Kasumi-1 (cell line): ENCODE measurements at regions not wholly inside any gene's neighbourhood (a gene's known extent, or its start where the extent isn't known, plus 50 kb on each side); places are given as distances from the start of the nearest gene placed in this dataset.

Experiments used
- DNase-seq, 2 experiments: peaks; one replicate each; lab custom pipeline; 2025; lab: John Stamatoyannopoulos, UW

DNA sequence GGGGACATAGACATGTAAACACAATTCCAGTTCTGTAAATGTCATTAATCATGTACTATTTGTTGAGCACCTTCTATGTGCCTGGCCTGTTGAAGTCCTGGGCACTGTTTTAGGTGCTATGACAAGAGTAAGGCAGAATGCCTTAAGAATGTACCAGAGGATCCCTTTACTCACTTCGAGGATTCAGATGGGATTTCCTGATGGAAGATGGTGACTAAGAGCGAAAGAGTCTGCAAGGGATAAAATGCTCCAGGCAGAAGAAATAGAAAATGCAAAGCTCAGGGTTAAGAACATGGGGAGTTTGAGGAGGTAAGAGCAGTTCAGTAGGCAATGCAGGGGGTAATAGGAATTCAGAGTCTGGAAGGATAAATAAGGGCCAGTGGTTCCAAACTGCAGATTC is 671.3 kb upstream of the TBX3 start:
- no peak for DNase-seq

DNA sequence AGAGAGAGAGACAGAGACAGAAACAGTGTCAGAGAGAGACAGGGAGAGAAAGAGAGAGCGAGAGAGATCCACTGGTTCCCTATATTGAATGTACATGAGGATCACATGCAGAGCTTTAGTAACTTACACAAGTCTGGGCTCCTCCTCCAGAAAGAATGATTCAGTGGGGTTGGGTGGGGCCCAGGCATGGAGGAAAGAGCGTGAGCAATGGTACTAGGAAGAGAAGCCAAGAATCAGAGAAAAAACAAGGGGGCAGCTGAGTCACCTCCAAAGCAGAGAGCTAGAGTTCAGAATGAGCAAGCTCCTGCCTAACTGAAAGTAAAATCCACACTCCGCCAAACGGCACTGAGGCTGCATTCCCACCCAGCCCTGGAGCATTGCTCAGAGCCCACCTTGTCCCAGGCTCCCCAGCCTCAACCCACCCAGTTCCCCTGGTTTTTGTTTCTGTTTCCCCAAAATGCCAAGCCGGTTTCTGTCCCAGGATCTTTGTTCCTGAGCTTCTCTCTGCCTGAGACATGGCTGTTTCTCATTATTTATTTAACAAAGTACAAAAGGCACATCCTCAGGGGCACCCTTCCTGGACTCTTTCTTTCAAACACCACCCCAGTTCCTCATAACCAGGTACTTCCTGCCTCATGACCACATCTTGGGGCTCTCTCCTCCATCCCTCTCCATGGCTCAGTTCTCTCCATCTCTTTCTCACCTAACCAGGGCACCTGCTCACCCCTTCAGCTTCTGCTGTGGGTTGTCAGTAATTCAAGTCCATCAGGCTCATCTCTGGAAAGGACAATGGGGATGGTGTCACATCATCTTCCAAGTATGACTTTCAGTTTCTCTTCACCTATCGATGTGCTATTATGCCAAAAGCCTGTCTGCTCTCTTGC is 670.3 kb upstream of the TBX3 start:
- DNase-seq, result no peak

DNA sequence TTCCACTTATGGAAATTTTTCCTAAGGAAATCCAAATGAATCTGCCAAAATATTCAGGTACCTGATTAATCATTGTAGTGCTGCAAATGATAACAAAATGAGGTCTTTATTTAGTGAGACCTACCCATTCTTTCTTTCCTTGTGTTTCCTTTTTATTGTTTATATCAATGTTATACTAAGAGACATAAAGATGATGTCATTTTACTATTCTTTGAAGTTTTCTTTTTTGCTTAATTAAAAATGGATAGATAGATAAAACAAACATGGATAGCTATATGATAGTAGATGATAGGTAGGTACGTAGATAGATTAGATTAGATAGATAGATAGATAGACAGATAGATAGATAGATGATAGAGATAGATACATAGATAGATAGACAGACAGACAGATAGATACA is 669.5 kb upstream of the TBX3 start:
- no peak for DNase-seq

DNA sequence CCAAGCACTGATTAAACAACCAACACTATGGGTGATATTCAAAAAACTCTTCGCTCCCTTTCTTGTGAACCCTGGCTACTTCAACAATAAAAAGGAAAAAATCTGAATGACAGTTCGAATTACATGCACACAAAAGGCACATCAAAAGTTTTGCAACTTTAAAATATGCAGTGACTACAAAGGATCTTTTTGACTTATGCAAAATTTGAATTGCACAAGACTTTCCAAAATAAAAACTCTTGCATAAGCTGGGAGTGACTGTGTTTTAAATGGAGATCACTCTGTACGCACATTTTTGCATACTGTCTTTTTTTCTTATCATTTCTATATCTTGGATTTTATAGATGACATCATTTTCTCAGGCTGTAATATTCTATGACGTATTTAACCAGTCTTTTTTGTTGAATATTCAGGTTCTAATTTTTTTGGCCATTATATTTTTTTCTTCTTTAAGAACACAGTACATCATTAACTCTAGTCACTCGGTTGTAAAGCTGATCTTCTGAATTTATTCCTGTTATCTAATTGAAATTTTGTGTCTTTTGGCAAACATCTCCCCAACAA is 667.6 kb upstream of the TBX3 start:
- no peak for DNase-seq

DNA sequence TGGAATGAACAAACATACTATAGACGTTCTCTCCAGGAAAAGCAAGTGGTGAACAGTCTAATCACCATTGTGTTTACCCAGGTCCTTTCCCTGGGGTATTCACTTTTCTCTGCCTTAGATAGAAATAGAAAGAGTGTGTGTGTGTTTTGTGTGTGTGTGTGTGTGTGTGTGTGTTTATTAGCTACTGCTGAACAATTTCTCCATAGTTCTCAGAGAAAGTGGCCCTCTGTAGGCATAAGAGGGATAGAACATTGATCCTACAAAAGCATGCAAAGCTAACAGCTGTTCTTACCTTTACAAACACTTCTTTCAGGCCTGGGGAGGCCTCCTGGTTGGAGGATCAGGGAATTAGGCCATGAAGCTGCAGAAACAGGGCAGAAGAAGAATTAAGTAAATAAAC is 665.7 kb upstream of the TBX3 start:
- DNase-seq, result no peak

DNA sequence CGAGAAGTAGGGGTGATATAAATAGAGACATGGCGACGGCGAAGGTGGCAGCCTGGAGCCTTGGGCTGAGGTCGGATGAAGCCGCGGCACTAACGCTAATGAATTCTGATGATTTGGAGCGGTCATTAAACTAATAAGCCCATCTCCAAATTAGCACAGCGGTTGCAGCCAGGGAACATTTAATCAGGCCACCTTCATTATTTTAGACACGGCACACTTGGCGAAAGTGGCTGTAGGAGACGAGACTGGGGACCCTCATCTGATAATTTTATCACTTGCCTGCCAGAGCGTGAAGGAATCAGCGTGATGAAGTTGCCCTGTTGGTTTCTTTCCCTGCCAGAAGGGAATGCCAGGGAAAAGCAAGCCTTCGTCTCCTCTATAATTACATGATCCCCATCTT is 664.3 kb upstream of the TBX3 start:
- no peak for DNase-seq

DNA sequence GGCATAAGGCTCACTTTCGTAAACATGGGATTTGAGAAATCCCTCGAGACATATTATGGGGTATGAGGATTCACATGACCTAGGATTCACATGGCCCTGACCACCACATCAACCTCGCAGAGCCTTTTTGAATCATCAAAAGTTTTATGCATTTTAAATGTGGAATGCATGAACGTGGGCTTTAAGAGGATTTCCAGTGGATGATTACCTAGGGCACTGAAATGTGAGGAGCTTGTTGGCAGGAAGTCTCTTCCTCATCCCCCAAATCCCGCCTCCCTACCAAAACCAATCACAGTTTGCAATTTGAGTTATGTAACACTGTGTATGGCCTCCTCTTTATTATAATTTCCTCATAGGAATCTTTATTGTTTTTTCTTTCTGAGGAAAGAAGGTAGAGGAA is 659.6 kb upstream of the TBX3 start:
- no peak for DNase-seq

DNA sequence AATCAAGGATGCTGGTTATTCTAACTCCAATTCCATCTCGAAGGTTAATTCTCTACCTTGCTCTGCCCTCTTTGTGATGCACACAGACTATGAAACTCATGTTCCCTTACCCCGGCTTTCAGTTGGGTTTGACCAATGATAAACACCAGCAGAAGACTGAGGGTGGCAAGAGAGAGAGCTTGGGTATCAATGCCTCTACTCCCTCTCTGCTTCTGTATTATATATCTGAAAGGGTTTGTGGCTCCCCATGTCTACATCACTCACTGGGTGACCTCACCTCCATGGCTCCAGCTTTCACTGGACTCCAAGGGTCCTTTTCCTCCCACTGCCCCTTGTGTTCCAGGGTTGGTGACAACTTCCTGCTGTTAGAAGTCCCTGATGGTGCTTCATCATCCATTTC is 659.0 kb upstream of the TBX3 start:
- DNase-seq, result no peak

DNA sequence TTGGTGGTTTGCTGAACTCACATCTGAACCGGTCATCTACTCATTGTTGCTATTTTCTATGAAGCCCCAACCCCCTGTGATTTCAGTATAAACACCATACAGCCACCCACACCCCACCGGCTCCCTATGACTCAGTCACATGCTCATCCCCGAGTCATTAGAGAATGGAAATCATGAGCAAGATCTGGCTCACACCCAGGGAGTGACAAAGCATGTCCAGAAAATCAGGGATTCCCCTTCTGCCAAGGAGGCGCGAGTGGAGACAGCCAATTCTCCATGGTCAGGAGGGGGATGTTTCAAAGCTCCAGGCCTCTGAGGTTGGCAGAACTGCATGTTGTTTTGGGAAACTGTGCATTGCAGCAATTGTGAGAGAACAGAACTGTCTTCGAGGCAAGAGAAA is 657.5 kb upstream of the TBX3 start:
- no peak for DNase-seq

DNA sequence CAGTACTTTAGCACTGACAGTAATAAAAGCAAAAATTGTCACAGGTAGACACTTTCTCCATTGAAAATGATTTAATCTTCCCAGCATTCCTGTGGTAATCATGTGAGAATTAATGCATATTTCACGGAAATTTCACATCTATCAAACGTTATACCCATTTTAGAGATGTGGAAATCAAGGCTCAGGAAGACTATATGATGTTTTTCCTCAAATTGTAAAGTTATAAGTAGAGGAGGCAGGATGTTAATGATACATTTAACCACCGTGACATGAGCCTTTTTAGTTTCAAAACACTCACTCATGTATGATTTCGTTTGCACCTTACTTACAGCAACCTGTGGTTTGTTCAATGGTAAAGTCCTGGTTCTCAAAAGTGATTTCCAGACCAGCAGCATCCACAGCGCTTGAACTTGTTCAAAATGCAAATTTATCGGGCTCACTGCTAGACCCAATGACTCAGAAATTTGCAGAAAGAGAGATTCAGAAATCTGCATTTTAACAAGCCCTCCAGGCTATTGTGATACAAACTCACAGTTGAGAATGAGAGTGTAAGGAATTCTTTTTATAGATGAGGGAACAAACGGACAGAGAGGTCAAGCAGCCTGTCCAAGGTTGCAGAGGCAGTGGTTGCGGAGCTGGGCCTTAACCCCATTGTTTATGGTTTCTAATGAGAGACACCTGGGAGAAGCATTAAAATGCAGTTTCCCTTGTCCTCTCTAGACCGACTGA is 654.8 kb upstream of the TBX3 start:
- DNase-seq, result no peak

DNA sequence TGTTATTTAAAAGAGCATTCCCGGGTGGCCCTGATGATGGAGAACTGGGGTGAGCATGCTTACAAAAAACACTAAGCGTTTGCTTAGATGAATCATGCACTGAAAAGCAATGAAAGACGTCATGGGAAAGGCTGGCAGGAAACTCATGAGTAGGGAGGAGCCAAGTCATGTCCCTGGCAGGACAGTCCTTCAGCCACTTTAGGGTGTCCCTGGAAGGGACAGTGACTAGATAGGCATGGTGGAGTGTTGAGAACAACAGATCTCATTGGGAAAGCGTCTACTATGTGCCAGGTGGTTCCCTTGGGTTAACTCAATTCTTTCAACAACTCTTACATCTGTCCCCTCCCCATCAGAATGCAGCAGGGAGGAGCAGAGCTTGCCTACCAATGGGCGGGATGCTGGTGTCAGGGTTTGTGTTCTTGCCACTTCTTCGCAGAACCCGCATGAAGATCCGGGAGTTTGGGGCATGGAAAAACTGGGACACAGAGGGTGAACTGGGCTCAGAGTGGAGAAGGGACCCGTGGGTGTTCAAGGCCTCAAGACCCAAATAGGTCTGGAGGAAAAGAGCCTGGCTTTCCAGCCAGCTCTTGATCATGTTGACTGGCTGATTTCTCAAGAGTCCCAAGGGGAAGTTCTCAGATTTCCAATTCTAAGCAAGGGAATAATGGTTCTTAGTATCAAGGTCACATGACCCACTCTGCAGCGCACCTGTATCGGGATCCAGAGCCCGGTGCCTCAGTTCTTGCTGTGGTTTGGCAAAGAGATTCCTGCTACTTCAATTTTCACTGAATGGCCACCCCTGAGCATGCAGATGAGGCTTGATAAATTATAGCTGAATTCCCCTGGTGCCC is 653.9 kb upstream of the TBX3 start:
- no peak for DNase-seq

DNA sequence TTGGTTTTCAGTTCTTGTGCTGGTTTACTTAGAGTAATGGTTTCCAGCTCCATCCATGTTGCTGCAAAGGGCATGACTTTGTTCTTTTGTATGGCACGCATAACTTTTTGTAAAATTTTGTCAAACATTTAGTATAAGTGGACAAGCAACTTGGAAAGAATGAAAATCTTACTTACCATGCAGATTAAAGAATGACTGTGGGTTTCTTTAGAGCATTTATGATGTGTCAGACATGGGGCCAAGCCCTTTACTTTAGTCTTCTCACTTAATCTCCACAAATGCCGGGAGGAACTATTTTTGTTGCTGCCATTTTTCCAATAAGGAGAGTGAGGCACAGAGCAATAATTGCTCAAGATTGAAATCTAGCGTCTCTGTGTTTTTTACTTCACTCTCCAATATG is 652.5 kb upstream of the TBX3 start:
- DNase-seq, result no peak

DNA sequence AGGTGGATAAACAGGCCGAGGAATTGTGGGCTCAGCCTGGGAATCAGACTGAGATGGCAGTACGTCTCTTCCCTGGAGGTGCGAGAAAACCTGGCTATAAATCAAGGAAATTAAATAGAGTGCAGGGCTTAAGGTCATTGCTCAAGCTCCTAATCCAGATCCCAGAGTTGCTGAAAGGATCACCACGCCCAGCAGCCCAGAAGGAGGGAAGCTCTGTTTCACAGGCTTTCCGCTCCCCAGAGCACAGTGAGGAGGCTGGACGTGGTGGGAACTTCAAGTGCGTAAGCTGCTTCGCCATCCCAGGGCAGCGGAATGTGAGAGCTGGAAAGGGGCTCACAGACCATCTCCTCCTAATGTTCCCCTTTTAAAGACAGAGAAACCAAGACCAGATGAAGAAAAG is 651.6 kb upstream of the TBX3 start:
- no peak for DNase-seq

DNA sequence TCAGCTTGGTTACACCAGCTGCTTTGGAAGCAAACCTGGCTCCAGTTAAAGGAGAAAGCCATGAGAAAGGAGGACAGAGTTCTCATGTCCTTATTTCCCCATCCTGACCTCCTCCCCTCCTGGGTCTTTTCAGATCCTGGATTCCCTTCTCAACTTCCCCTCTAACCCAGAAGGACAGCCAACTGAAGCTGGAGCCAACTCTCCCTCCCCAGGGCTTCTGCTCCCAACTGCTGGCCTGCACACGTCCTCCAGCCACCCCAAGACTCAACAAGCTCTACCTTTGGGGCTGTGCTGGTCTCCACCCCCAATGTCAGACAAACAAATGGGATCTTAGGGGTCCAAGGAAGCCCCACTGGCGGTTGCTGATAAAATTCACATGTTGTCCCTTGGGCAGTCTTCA is 651.1 kb upstream of the TBX3 start:
- DNase-seq, result no peak

DNA sequence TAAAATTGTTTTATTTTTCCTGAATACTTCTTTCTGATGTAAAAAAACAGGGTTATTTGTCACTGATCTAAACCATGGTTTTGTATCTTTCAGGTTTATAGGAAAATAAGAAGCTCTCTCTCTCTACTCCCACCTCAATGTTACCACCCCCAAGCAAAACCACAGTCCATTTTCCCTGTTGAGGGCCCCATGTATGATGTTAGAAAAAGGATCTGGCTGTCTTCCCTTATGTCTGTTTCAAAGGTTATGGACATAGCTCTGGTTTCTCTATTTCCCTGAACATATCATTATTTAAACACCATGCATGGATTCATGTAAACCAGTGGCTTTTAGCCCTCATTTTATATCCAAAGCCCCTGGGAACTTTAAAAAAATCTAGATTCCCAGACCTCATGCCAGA is 649.0 kb upstream of the TBX3 start:
- DNase-seq, result no peak

DNA sequence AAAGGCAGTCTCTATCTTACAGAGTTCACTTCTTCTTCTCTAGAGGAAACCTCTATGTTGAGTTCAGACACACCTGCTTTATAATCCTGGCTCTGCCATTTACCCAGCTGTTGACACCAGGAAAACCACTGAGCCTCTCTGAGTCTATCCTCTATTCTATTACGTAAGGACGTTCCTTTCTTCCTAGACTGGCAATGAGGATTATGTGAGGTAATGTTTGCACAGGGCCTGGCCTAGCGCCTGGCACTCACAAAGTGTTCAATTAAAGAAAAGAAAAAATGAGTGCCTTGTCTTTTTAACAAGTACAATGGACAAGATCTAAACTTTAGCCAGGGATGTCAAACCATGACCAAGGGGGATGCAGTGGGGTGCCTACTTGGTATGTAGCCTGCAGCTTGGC is 641.9 kb upstream of the TBX3 start:
- no peak for DNase-seq

DNA sequence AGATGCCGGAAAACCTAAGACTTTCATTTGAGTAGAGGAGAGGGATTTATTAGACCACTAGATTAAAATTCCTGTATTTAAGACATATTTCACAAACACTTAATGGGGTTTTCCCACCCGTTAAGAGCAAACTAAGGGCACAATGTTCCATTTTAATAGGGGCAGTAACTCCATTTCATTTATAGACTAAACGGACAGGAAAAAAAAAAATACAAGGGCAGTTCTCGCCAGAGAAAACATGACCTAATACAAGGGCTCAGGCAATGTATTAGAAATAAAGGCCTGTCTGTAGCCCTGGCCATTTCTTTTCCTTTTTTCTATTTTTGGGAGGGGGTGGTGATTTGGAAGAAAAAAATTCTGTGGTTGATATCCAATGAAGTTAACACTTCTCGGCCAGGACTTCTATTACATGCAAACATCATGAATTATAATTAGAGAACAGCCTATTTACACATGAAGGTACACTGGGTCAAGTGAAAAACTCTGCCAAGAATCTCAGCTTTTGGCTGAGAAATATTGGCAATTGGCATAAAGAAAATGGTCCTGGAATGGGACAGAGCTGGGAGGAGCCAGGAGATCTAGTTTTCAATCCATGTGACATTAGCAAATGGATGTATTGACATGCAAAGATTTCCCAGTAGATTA is 641.1 kb upstream of the TBX3 start:
- DNase-seq, result no peak

DNA sequence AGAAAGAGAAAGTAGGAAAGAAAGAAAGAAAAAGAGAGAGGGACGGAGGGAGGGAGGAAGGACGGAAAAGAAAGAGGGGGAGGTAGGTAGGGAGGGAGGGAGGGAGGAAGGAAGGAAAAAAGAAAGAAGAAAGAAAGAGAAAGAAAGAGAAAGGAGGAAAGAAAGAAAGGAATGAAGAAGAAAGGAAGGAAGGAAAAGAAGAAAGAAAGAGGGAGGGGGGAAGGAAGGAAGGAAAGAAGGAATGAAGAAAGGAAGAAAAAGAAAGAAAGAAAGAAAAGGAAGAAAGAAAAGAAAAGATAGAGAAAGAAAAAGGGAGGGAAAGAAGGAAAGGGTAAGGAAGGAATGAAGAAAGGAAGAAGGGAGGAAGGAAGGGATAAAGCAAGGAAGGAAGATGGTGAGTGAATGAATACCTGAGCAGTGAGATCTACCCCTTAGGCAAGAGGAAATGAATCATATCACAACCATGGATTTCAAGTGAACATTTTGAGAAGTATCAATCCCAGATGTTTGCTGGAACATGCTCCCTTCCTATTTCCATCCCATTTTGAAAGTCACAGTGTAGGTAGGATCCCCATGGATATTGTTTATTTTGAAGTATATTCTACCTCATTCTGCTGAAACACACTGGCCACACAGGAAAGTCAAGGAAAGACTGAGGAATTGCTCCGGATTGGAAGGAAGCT is 639.4 kb upstream of the TBX3 start:
- DNase-seq, result no peak

DNA sequence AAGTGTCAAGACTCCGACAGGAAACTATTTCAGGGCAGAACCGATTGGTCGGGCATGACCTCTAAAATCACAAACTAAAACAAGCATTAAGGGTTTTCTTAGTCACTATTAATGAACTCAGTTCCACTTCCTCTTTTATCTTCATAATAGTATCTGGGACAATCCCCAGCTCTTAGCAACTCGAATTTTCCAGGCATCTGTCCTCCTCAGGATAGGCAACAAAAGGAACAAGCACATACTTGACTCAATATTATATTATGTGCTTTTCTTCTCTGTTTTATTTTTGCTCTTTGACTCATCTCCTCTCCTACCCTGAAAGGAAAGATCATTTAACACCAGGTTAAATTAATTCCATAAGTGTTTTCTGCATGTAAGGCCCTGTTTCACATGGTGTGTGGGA is 638.3 kb upstream of the TBX3 start:
- no peak for DNase-seq

DNA sequence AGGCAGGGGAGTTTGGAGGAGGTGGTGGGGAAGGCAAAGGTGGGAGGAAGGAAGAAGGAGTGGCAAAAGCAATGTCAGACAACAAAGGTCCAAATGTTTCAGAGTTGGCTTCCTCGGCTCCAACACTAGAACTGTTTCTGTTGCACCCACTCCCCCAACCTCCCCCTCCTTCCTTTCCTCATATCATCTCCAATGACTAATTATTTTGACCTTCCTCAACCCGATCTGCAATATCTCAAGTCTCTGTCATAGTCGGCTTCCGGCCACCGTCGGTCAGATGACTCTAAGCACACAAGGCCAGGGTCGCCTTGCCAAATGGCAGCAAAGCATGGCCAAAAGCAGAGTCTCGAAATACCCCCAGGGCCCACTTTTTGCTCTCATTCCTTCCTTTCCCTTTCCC is 637.0 kb upstream of the TBX3 start:
- no peak for DNase-seq

DNA sequence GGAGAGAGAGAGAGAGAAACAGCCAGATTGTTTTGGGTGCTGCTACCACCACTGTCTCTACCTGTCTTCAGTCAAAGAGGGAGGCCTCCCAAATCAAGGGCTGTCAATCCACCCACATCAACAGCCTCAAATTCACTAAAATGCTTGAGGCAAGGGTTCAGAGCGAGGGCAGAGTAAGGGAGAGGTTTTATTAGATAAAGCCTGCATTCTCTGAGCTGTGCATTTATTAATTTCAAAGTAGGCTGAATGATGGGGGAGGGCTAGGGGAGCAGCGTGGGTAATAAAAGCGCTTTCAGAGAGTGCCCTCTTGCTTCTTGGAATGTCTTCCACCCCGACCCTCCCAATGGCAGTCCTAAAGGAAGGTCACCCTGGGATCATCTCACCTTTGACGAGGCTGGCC is 636.5 kb upstream of the TBX3 start:
- DNase-seq, result no peak
